Activated CD4-positive, alpha-beta T cell treated with anti-CD3 and anti-CD28 coated beads, Interleukin-2, Interleukin-4, amounts not matched to agents 100 ng/mL and 50 ng/mL, durations not matched to agents 16 hours and 8 hours (primary cell): ENCODE measurements at regions not wholly inside any gene's neighbourhood (a gene's known extent, or its start where the extent isn't known, plus 50 kb on each side); places are given as distances from the start of the nearest gene placed in this dataset.
"Not testable (repeated sequence)": the region's sequence is repeated elsewhere in the genome, so short reads cannot be mapped to it uniquely, and the experiment has no call there.

ENCODE experiments used
- DNase-seq: peaks from one replicate; pipeline ENCODE4 v3.0.0-alpha.2; 2020; ENCODE audit warnings: low spot score

GRCh38 chr7:55261386-55261770 lies 103.8 kb upstream of the LANCL2 start:
- DNase-seq = no peak

- not testable (repeated sequence) for DNase-seq
Observed at GRCh38 chr7:55265328-55265727, 99.8 kb upstream of the LANCL2 start.

GRCh38 chr7:55265836-55266642 lies 99.1 kb upstream of the LANCL2 start:
- DNase-seq = no peak

- DNase-seq = no peak
Observed at GRCh38 chr7:55271069-55271626, 94.0 kb upstream of the LANCL2 start.

- DNase-seq = no peak
Observed at GRCh38 chr7:55271661-55272060, 93.5 kb upstream of the LANCL2 start.

GRCh38 chr7:55272328-55272727 lies 92.8 kb upstream of the LANCL2 start:
- DNase-seq = no peak

- DNase-seq = no peak
Observed at GRCh38 chr7:55273186-55273980, 91.8 kb upstream of the LANCL2 start.

GRCh38 chr7:55274156-55274555 lies 91.0 kb upstream of the LANCL2 start:
- no peak for DNase-seq

GRCh38 chr7:55275291-55276200 lies 89.6 kb upstream of the LANCL2 start:
- DNase-seq = no peak

- no peak for DNase-seq
Observed at GRCh38 chr7:55276572-55277295, 88.4 kb upstream of the LANCL2 start.

GRCh38 chr7:55277916-55278315 lies 87.2 kb upstream of the LANCL2 start:
- no peak for DNase-seq

GRCh38 chr7:55278321-55278720 lies 86.8 kb upstream of the LANCL2 start:
- no peak for DNase-seq

- DNase-seq = no peak
Observed at GRCh38 chr7:55279080-55279845, 85.9 kb upstream of the LANCL2 start.

- DNase-seq = peak; percentile 79
Observed at GRCh38 chr7:55280031-55280454, 85.1 kb upstream of the LANCL2 start.

- DNase-seq = no peak
Observed at GRCh38 chr7:55285665-55286064, 79.5 kb upstream of the LANCL2 start.

- no peak for DNase-seq
Observed at GRCh38 chr7:55286666-55287065, 78.5 kb upstream of the LANCL2 start.

- DNase-seq = no peak
Observed at GRCh38 chr7:55288070-55288824, 76.9 kb upstream of the LANCL2 start.

GRCh38 chr7:55296070-55296469 lies 69.1 kb upstream of the LANCL2 start:
- no peak for DNase-seq

- no peak for DNase-seq
Observed at GRCh38 chr7:55299273-55299967, 65.7 kb upstream of the LANCL2 start.
